Keratinocyte (primary cell): ENCODE measurements at regions not wholly inside any gene's neighbourhood (a gene's known extent, or its start where the extent isn't known, plus 50 kb on each side); places are given as distances from the start of the nearest gene placed in this dataset.

Experiments used
- DNase-seq: peaks from one replicate; pipeline ENCODE4 v3.0.0-alpha.2; 2011; ENCODE audit warnings: low read depth, missing footprints, low spot score
- FAIRE-seq: peaks from 2 replicates; lab custom pipeline; 2011; peaks lifted over from hg19 to GRCh38; lab: Jason Lieb, UNC
- H2AFZ ChIP-seq: 2 replicates; pipeline ENCODE4 v1.6.0; 2012; ENCODE audit warnings: low read length, control low read depth, inconsistent platforms; ENCODE audit not compliant: control insufficient read depth
- H3K27ac ChIP-seq: 2 replicates; pipeline ENCODE4 v1.5.1; 2011; ENCODE audit warnings: low read length; ENCODE audit not compliant: control insufficient read depth, insufficient read depth
- H3K27me3 ChIP-seq: 3 replicates; pipeline ENCODE4 v1.6.0; 2011; ENCODE audit warnings: low read length; ENCODE audit not compliant: control insufficient read depth, insufficient read depth; ENCODE audit errors: extremely low read depth
- H3K36me3 ChIP-seq, 2 experiments: 2 replicates in 1 of 2; 3 replicates in 1 of 2; pipeline ENCODE4 v1.5.1; 2011; ENCODE audit warnings: low read length in 2 of 2, mild to moderate bottlenecking in 1 of 2; ENCODE audit not compliant: control insufficient read depth in 2 of 2, insufficient read depth in 2 of 2; ENCODE audit errors: extremely low read depth in 1 of 2
- H3K4me1 ChIP-seq: 3 replicates; pipeline ENCODE4 v1.5.1; 2011; ENCODE audit warnings: low read length; ENCODE audit not compliant: control insufficient read depth, insufficient read depth; ENCODE audit errors: extremely low read depth
- H3K4me2 ChIP-seq: 3 replicates; pipeline ENCODE4 v1.6.0; 2011; ENCODE audit warnings: low read depth, low read length; ENCODE audit not compliant: control insufficient read depth, insufficient read depth; ENCODE audit errors: extremely low read depth
- H3K4me3 ChIP-seq, 3 experiments: fragments of 200-600 bp in 1 of 3; sonication (generic) in 1 of 3; 2 replicates in 2 of 3; 3 replicates in 1 of 3; pipeline ENCODE4 v1.5.1; 2011 to 2016; ENCODE audit warnings: low read length in 3 of 3, mild to moderate bottlenecking in 3 of 3, control low read depth in 2 of 3, inconsistent platforms in 1 of 3, low read depth in 1 of 3, mixed read lengths in 1 of 3, mixed run types in 1 of 3, moderate library complexity in 1 of 3; ENCODE audit not compliant: control insufficient read depth in 2 of 3, insufficient read depth in 2 of 3; ENCODE audit errors: extremely low read depth in 1 of 3
- H3K79me2 ChIP-seq: 2 replicates; pipeline ENCODE4 v1.6.0; 2012; ENCODE audit warnings: low read length; ENCODE audit not compliant: control insufficient read depth, insufficient read depth
- H3K9ac ChIP-seq: 3 replicates; pipeline ENCODE4 v1.6.0; 2011; ENCODE audit warnings: low read length; ENCODE audit not compliant: control insufficient read depth, insufficient read depth; ENCODE audit errors: extremely low read depth
- H3K9me1 ChIP-seq: 3 replicates; pipeline ENCODE4 v1.6.0; 2011; ENCODE audit warnings: low read length; ENCODE audit not compliant: control insufficient read depth, insufficient read depth; ENCODE audit errors: extremely low read depth
- H3K9me3 ChIP-seq: 2 replicates; pipeline ENCODE4 v1.5.1; 2012; ENCODE audit warnings: low read depth, low read length; ENCODE audit not compliant: control insufficient read depth
- H4K20me1 ChIP-seq: 3 replicates; pipeline ENCODE4 v1.6.0; 2011; ENCODE audit warnings: low read length; ENCODE audit not compliant: control insufficient read depth, insufficient read depth; ENCODE audit errors: extremely low read depth
- CTCF ChIP-seq, 3 experiments: IDR thresholded peaks in 1 of 3; conservative IDR thresholded peaks in 1 of 3; optimal IDR thresholded peaks in 1 of 3; 2 replicates in 2 of 3; 3 replicates in 1 of 3; pipeline versions ENCODE3 to v1.5.1; 2011; ENCODE audit warnings: low read length in 3 of 3, mild to moderate bottlenecking in 3 of 3, moderate library complexity in 2 of 3, control low read depth in 1 of 3, inconsistent platforms in 1 of 3; ENCODE audit not compliant: insufficient read depth in 2 of 3; ENCODE audit errors: extremely low read depth in 1 of 3
- EZH2 ChIP-seq: IDR thresholded peaks from one replicate; pipeline ENCODE4 v1.6.1; 2012; ENCODE audit warnings: inconsistent platforms, mild to moderate bottlenecking, low read length, moderate library complexity
- dilution Hi-C: fragments of 300-500 bp; cut with MboI; formaldehyde crosslinking; loops from one replicate; pipeline ENCODE4 v1.7.0; 2020; ENCODE audit warnings: low sequenced_read_pairs; ENCODE audit not compliant: extremely low pct_ligation_motif_present

- Histone ChIP-seq H3K36me3 (no peaks in the 10 kb centered on the region), H4K20me1 (no peaks in the 10 kb centered on the region), H3K4me3 (no peak overlapping the region), H2AFZ (peak overlapping the region; percentile 96), H3K27me3 (no peaks in the 10 kb centered on the region), H3K9me1 (no peaks in the 10 kb centered on the region), H3K9me3 (no peaks in the 10 kb centered on the region), H3K4me2 (peak overlapping the region; percentile 57), H3K9ac (no peak overlapping the region), H3K4me1 (peaks cover 6% of the 10 kb centered on the region), H3K27ac (no peak overlapping the region), H3K79me2 (no peaks in the 10 kb centered on the region)
- dilution Hi-C loops: no loop called here
- FAIRE-seq (peak; percentile 49), DNase-seq (no peak)
- TF ChIP-seq CTCF (optimal IDR thresholded peaks at IDR 0.05 in 1 of 3, IDR thresholded peaks at IDR 0.05 in 1 of 3, conservative IDR thresholded peaks at IDR 0.05 in 1 of 3; ENCODE audit: extremely low read depth in 1 of 3, insufficient read depth in 2 of 3, low read length in 3 of 3) (no peak), EZH2 (no peak)
Measured at GRCh38 chr14:71212683-71213107, 305.4 kb downstream of the PCNX1 start.

- no peak overlapping the region for H3K4me3 ChIP-seq
- DNase-seq: no peak
- dilution Hi-C loops: no loop called here
- H3K9ac ChIP-seq: no peak overlapping the region
- no peak overlapping the region for H3K4me2 ChIP-seq
- H3K27ac ChIP-seq: no peak overlapping the region
- H3K9me1 ChIP-seq: no peaks in the 10 kb centered on the region
- no peak for FAIRE-seq
- H4K20me1 ChIP-seq: no peaks in the 10 kb centered on the region
- no peaks in the 10 kb centered on the region for H3K9me3 ChIP-seq
- H3K79me2 ChIP-seq: no peaks in the 10 kb centered on the region
- no peaks in the 10 kb centered on the region for H3K27me3 ChIP-seq
- peaks cover 6% of the 10 kb centered on the region for H3K4me1 ChIP-seq
- H2AFZ ChIP-seq: no peak overlapping the region
- no peak for TF ChIP-seq EZH2
- no peak for TF ChIP-seq CTCF (optimal IDR thresholded peaks at IDR 0.05 in 1 of 3, IDR thresholded peaks at IDR 0.05 in 1 of 3, conservative IDR thresholded peaks at IDR 0.05 in 1 of 3; ENCODE audit: extremely low read depth in 1 of 3, insufficient read depth in 2 of 3, low read length in 3 of 3)
- H3K36me3 ChIP-seq: no peaks in the 10 kb centered on the region
Measured at GRCh38 chr14:71214241-71214640, 307.0 kb downstream of the PCNX1 start.
